Adrenal gland (tissue), 9 donors: ENCODE measurements at regions not wholly inside any gene's neighbourhood (a gene's known extent, or its start where the extent isn't known, plus 50 kb on each side); places are given as distances from the start of the nearest gene placed in this dataset.
A peak's percentile ranks its signal among the peaks of the same experiment; 100 is the strongest.

Experiments used
- DNase-seq, 7 donors: peaks; one replicate each; pipeline ENCODE4 v3.0.0-alpha.2; 2019 to 2020
- H3K27ac ChIP-seq, 5 donors: fragments of 200-600 bp; sonication (generic) in 4 of 5; 1 replicate in 3 of 5; 2 replicates in 2 of 5; pipeline versions ENCODE4 v1.5.1 to v1.8.0; 2016 to 2020; ENCODE audit warnings: mild to moderate bottlenecking in 1 of 5
- H3K27me3 ChIP-seq: fragments of 200-600 bp; 2 replicates; pipeline ENCODE4 v1.8.0; 2021
- H3K36me3 ChIP-seq, 2 donors: fragments of 200-600 bp; replicated peaks in 1 of 2; 1 replicate in 1 of 2; 2 replicates in 1 of 2; pipeline versions ENCODE4 v1.5.1 to v1.8.0; 2018 to 2022
- H3K4me1 ChIP-seq, 2 donors: fragments of 200-600 bp; replicated peaks in 1 of 2; 1 replicate in 1 of 2; 2 replicates in 1 of 2; pipeline versions ENCODE4 v1.5.1 to v1.8.0; 2018 to 2021
- H3K4me3 ChIP-seq, 4 donors: fragments of 200-600 bp; sonication (generic) in 3 of 4; one replicate each; pipeline ENCODE4 v1.5.1; 2016 to 2018
- H3K9me3 ChIP-seq, 3 donors: fragments of 200-600 bp; sonication (generic) in 1 of 3; replicated peaks in 1 of 3; 1 replicate in 2 of 3; 2 replicates in 1 of 3; pipeline versions ENCODE4 v1.5.1 to v1.8.0; 2016 to 2021
- POLR2A ChIP-seq, 2 donors: fragments of 450-650 bp; IDR thresholded peaks; one replicate each; pipeline ENCODE4 v1.6.1; 2017; ENCODE audit warnings: antibody characterized with exemption in 2 of 2, mild to moderate bottlenecking in 2 of 2, moderate library complexity in 1 of 2
- WGBS, 4 donors: extraction: QIAGEN DNeasy Blood & Tissue Kit in 2 of 4; methylation state at CpG; one replicate each; pipeline versions ENCODE4 v1.1.5 to v1.1.7; 2013 to 2017; 5-methylcytosine and 5-hydroxymethylcytosine counted together
- intact Hi-C, 2 donors: fragments of 100-400 bp; cut with DNase I; formaldehyde crosslinking; loops; one replicate each; pipeline versions ENCODE4 v1.14.1 to v1.15.0; 2022 to 2023
- TF ChIP-seq, protein P1 (sequence below), 6 experiments: fragments of 450-650 bp in 4 of 6; fragments of 200-600 bp in 2 of 6; sonication (generic) in 1 of 6; IDR thresholded peaks; 1 replicate in 5 of 6; 2 replicates in 1 of 6; pipeline versions ENCODE4 v1.5.1 to v1.8.0; 2016 to 2021; ENCODE audit warnings: antibody characterized with exemption in 6 of 6, mild to moderate bottlenecking in 2 of 6, moderate library complexity in 1 of 6
- donor health status: healthy with polysubstance abuse.
- donor health status: Bipolar disorder and iron deficiency.
- donor health status: DM: yes; HTN: yes; CAD: no.
- donor health status: DM: no; HTN: no; CAD: no.
- donor health status: DM: no; HTN: no; CAD: no.

GRCh38 chr21:39111931-39112550, 71.2 kb downstream of the PSMG1 start:
- 53 to 65% (median 63%) methylated on average over 6 of the region's 6 CpGs for WGBS, 4 donors
- Histone ChIP-seq H3K27me3 (no peaks in the 10 kb centered on the region), H3K4me3 (no peak overlapping the region), H3K9me3 (no peaks in the 10 kb centered on the region), H3K4me1 (no peaks in the 10 kb centered on the region), H3K36me3 (no peaks in the 10 kb centered on the region), H3K27ac (peak overlapping the region in 1 of 5 donors; percentile 12)
- intact Hi-C loops, result no loop called here
- DNase-seq, result no peak
- TF ChIP-seq, protein P1, sequence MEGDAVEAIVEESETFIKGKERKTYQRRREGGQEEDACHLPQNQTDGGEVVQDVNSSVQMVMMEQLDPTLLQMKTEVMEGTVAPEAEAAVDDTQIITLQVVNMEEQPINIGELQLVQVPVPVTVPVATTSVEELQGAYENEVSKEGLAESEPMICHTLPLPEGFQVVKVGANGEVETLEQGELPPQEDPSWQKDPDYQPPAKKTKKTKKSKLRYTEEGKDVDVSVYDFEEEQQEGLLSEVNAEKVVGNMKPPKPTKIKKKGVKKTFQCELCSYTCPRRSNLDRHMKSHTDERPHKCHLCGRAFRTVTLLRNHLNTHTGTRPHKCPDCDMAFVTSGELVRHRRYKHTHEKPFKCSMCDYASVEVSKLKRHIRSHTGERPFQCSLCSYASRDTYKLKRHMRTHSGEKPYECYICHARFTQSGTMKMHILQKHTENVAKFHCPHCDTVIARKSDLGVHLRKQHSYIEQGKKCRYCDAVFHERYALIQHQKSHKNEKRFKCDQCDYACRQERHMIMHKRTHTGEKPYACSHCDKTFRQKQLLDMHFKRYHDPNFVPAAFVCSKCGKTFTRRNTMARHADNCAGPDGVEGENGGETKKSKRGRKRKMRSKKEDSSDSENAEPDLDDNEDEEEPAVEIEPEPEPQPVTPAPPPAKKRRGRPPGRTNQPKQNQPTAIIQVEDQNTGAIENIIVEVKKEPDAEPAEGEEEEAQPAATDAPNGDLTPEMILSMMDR (IDR thresholded peaks at IDR 0.05), result no peak
- no peak for TF ChIP-seq POLR2A (IDR thresholded peaks at IDR 0.05)

- 71 to 87% (median 79%) methylated on average over 4 of the region's 4 CpGs for WGBS, 4 donors
- no peaks in the 10 kb centered on the region for H3K9me3 ChIP-seq
- intact Hi-C loops, result no loop called here
- no peak for DNase-seq
- TF ChIP-seq, protein P1 (IDR thresholded peaks at IDR 0.05), result no peak
- no peak for TF ChIP-seq POLR2A (IDR thresholded peaks at IDR 0.05)
- H3K4me1 ChIP-seq, result peaks cover 0 to under 1% of the 10 kb centered on the region in 2 donors
- H3K27me3 ChIP-seq, result no peaks in the 10 kb centered on the region
- no peak overlapping the region for H3K4me3 ChIP-seq
- no peak overlapping the region for H3K27ac ChIP-seq
- H3K36me3 ChIP-seq, result no peaks in the 10 kb centered on the region
Observed at GRCh38 chr21:39110431-39110830, 72.8 kb downstream of the PSMG1 start.

DNA sequence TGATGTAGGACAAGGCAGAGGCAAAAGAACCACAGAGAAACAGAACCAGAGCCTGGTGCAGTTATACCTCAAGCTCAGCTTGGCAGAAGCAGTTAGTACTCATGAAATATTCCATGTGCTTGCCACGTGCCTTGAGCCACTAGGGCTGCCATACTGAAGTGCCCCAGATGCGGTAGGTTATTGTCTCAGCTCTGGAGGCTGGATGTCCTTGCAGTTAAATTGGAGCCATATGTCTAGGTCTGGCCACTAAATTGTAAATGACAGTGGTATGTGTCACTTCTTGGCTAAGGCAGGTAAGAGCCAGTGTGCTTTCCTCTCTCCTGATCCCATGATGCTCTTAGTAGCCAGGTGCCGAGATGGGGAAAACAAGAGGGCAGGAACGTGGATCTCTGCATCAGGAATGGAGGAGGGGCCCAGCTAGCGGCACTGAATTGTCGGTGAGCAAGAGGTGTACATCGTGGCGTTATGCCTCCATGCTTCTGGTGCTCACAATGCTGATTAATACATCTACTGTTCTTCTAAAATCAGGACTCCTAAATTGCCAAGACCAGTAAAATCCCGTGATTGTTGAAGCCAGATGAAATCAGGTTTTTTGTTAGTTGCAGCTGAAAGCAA, 73.5 kb downstream of the PSMG1 start:
- intact Hi-C loops, result no loop called here
- no peak overlapping the region for H3K27ac ChIP-seq

GRCh38 chr21:39109163-39109530, 74.1 kb downstream of the PSMG1 start:
- Histone ChIP-seq H3K9me3 (no peaks in the 10 kb centered on the region), H3K36me3 (no peaks in the 10 kb centered on the region), H3K27ac (no peak overlapping the region), H3K4me3 (no peak overlapping the region), H3K4me1 (peaks cover 0 to 8% of the 10 kb centered on the region in 2 donors), H3K27me3 (no peaks in the 10 kb centered on the region)
- TF ChIP-seq, protein P1 (IDR thresholded peaks at IDR 0.05), result no peak
- no peak for TF ChIP-seq POLR2A (IDR thresholded peaks at IDR 0.05)
- no peak for DNase-seq
- intact Hi-C loops, result no loop called here
- WGBS, 4 donors, result 78 to 89% (median 84%) methylated on average over 5 to 6 of the region's 6 CpGs

More for the DNA sequence above, 73.5 kb downstream of the PSMG1 start:
- Histone ChIP-seq H3K4me3 (no peak overlapping the region), H3K9me3 (no peaks in the 10 kb centered on the region), H3K27me3 (no peaks in the 10 kb centered on the region), H3K4me1 (peaks cover 0 to 8% of the 10 kb centered on the region in 2 donors), H3K36me3 (no peaks in the 10 kb centered on the region)
- WGBS, 4 donors, result 85 to 89% (median 87%) methylated on average over 9 of the region's 9 CpGs
- TF ChIP-seq, protein P1 (IDR thresholded peaks at IDR 0.05), result no peak
- no peak for TF ChIP-seq POLR2A (IDR thresholded peaks at IDR 0.05)
- no peak for DNase-seq
